DMS53 treated with DMSO at 0.1 percent for 48 hours (cell line): ENCODE measurements at regions not wholly inside any gene's neighbourhood (a gene's known extent, or its start where the extent isn't known, plus 50 kb on each side); places are given as distances from the start of the nearest gene placed in this dataset.
A peak's percentile ranks its signal among the peaks of the same experiment; 100 is the strongest.
"Not testable (repeated sequence)": the region's sequence is repeated elsewhere in the genome, so short reads cannot be mapped to it uniquely, and the experiment has no call there.

ENCODE experiments used
- DNase-seq: peaks from one replicate; lab custom pipeline; 2025; ENCODE audit not compliant: unreplicated experiment; lab: John Stamatoyannopoulos, UW

DNA sequence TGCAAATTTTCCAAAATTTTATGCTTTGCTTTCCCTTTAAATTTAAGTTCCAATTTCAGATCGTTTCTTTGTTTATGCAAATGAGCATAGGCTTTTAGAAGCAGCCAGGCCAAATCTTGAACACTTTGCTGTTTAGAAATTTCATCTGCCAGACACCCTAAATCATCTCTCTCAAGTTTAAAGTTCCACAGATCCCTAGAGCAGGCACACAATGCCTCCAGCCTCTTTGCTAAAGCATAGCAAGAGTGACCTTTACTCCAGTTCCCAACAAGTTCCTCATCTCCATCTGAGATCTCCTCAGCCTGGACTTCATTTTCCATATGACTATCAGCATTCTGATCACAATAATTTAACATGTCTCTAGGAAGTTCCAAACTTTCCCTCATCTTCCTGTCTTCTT, 254.5 kb downstream of the DLL1 start:
- DNase-seq = not testable (repeated sequence)

DNA sequence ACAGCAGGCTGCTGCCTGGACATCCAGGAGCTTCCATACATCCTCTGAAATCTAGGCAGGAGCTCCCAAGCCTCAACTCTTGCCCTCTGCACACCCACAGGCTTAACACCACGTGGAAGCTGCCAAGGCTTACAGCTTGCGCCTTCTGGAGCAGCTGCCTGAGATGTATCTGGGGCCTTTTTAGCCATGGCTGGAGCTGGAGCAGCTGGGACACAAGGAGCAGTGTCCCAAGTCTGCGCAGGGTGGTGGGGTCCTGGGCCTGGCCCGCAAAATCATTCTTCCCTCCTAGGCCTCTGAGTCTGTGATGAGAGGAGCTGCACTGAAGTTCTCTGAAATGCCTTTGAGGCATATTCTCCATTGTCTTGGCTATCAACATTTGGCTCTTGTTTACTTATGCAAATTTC, 255.0 kb downstream of the DLL1 start:
- DNase-seq = no peak

DNA sequence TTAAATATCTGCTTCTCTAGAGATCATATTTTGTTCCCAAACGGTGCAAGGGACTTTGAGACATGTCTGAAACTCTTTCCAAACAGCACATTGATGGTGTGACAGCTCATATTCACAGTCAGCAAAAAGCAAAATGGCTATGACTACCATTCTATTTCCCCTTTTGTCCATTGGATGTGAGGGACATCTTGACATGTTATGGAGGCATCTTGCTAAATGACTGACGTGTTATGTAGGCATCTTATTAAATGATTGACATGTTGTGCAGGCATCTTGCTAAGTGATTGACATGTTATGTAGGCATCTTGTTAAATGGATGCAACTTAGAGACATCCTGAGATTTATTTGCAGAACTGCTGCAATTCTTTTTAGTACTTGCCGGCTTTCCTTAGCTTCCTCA, 255.8 kb downstream of the DLL1 start:
- no peak for DNase-seq

DNA sequence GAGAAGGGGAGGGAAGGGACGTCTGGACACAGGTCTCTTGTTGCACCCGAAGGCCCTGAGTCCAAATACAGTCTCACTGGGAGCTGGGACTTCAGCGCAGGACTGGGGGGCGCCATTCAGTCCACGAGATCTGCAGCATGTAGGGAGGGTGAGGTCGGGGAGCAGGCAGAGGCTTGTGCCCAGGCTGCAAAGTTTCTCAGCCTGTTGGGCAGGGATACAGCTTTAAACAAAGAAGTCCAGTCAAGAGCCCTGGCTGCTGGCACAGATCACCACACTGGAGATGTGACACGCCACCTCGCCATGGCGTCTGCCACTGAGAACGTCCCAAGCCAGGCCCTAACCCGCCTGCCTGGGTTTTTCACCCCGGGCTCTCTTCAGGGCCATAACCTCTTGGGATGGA, 256.6 kb downstream of the DLL1 start:
- DNase-seq = no peak

DNA sequence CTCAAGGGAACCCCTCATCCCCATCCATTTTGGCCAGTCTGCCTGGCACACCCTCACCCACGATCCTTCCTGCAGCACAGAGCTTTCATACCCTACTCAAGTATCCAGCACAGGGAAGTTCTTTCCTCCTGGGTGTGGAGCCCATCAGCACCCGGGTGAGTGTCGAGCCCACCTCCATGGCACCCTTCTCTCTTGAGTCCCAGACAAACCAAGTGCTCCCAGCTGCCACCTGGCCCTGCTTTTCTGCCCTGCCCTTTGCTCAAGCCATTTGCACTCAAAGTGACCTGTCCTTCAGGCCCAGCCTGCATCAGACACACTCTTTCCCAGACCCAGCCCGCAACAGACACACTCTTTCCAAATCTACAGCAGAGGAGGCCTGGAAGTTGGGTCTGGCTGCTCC, 257.2 kb downstream of the DLL1 start:
- no peak for DNase-seq

DNA sequence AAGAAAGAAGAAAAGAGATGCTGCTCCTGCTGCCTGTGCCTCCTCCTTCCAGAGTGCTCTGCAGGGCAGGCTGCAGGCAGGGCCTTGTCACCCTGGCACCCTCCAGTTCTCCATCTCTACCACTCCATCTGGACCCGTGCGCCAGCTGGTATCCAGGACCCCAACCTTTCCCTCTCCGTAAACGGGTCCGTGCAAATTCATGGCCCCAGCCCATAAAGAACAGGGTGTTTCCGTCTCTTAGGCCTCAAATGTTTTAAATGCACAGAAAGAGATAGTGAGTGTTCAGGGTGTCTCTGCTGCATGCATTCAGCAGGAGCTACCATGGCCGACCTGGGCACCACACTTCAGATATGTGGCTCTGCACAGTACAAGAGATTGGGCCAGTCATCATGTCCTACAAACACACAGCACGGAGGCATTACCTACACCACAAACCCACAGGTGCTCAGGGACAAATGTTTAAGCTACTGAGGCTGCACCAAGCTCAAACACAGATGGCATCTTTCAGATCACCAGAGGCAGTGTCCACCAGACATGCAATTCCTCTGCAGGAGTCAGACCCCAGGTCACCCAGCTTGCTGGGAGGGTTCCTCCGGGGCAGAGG, 258.1 kb downstream of the DLL1 start:
- no peak for DNase-seq

DNA sequence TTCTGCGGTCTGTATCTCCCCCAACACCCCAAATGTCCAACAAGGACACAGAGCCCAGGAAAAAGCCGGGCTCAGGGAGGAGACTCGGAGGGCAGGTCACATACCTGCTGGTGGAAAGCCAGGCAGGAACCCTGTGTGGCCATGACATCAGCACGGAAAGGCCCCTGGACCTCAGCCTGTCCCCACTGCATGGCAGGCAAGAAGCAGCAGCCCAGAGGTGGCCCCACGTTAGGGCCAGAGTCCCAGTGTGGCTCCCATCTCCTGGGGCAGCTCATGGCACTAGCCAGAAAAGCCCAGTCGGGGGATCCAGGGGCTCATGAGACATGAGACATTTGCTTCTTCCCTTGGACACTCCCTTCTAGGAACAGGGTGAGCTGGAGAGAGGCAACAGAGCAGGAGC, 258.7 kb downstream of the DLL1 start:
- DNase-seq = no peak

DNA sequence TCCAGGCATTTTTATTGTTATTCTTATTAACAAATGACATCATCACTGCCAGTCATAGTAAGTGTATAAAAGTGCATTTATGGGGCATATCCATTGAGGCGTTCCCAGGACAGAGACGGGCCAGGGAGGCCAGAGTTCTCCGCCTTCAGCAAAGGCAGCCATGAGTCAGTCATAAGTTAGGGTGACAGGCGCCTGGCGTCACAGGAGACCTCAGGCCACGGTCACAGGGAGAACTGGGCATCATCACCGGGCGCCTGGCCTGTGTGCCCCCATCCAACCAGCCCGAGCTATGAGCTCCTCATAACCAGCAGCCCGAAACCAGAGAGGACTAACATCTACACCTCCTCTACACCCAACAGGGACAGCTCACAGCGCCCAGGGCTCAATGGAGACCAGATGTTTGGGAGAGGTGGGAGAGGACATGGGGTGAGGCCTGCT, 259.2 kb downstream of the DLL1 start:
- no peak for DNase-seq

DNA sequence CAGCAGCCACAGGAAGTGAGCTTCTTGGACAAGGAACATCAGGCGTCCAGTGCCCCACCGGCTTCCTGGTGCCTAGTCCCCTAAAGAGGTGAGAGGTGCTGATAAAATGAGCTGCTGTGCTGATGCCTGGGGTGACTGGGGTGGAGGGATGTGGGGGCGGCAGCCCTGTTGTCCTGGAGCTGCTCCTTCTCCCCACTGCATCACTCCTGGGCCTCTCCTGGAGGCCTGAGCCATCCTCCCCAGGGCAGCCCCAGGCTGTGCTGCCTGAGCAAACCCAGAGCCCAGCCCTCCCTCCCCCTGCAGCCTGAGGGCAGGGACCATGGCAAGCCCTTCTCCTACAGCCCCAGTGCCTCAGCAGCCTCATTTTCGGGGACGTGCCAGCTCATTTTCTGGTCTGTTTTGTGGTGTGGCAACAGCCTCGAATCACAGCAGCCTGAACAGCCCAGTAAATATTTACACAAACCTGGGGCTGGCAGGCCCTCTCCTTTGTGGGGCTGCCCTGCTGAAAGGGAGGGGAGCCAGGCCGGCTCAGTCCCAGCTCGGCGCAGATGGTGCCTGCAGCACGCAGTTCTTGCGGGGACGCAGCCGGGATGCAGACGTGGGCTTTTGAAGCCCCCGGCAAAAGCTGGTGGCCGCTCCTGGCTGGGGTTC, 259.9 kb downstream of the DLL1 start:
- peak; percentile 53 for DNase-seq

DNA sequence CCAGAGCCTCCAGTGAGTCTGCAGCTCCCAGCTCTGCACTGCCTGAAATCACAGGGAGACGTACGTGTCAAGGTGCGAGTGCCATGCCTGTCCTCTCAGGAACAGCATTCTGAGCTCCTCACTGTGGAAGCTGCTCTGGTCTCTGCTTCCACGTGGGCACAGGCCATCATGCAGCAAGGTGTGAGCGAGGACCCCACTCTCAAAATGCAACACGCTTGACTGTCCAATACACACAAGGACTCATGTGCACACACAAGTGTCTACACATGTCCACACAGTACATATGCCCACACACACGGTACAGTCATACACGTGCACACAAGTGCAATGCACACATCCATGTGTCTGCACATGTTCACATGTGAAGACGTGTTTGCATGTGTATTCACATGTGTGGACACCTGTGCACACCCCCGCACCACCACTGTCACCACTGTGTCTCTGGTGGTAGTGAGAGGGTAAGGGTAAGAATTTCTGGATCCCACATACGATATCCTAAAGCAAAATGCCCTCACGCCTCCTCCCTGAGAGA, 260.5 kb downstream of the DLL1 start:
- DNase-seq = no peak

DNA sequence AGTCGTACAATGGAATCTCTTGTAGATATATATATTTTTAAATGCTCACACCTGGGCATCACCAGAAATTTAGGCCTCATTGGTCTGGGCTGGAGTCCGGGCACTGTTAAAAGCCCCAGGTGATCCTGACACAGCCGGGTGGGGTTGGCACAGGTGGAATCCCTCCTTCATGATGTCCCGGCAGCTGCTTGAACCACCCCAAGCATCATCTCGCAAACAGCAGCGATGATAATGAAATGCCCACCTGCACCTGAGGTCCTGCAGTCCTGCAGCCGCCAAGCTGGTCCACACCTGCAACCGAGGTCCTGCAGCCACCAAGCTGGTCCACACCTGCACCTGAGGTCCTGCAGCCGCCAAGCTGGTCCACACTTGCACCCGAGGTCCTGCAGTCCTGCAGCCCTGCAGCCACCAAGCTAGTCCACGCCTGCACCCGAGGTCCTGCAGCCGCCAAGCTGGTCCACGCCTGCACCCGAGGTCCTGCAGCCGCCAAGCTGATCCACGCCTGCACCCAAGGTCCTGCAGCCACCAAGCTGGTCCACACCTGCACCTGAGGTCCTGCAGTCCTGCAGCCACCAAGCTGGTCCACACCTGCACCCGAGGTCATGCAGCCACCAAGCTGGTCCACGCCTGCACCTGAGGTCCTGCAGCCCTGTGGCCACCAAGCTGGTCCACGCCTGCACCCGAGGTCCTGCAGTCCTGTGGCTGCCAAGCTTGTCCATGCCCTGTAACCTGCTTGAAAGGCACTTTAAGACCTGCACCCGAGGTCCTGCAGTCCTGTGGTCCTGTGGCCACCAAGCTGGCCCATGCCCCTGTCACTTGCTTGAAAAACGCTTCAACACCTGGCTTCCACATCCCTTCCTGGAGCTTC, 261.2 kb downstream of the DLL1 start:
- no peak for DNase-seq

DNA sequence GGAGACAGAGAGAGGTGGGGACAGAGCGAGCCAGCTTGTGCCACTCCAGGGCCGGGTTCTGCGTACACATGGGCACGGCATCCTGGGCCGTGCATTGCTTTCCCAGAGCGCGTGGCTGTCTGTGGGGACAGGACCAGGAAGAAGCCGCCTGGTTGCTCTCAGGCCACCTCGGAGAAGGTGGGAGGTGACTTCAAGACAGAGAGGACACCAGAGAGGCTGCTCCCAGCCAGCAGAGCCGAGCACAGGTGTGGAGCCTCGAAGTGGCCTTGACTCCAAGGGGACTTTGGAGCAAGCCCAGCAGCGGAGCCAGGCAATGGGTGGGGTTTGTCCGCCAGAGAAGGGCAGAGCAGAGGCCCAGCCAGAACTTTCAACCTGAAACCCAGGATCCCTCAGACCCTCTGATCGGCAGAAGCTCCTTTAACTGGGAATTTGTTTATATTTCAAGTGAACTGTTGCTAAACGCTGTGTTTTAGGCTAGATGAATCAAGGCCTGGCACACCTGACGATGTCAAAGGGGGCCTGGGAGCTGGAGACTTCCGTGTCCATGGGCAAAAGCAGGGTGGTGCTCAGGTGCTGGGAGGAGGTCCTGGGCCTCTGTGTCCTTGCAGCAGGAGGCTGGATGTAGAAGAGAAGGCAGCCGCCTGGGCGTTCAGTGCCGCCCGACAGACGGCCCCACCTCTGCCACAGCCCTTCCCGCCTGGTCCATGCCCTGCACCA, 262.1 kb downstream of the DLL1 start:
- no peak for DNase-seq

DNA sequence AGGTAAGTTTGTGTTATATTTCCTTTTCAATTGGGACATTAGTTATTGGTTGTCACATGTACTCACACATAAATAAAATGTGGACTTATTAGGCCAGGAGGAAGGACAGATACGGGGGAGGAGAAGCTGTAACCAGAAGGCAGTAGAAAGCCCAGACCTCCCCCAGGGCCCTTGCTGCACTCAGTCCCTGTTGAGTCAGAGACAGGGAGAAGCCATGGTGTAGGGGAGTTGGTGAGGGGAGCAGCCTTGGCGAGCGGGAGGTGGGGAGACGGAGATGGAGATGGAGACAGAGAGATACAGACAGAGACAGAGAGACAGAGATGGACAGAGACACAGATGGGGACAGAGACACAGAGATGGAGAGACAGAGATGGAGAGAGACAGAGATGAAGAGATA, 263.2 kb downstream of the DLL1 start:
- no peak for DNase-seq

DNA sequence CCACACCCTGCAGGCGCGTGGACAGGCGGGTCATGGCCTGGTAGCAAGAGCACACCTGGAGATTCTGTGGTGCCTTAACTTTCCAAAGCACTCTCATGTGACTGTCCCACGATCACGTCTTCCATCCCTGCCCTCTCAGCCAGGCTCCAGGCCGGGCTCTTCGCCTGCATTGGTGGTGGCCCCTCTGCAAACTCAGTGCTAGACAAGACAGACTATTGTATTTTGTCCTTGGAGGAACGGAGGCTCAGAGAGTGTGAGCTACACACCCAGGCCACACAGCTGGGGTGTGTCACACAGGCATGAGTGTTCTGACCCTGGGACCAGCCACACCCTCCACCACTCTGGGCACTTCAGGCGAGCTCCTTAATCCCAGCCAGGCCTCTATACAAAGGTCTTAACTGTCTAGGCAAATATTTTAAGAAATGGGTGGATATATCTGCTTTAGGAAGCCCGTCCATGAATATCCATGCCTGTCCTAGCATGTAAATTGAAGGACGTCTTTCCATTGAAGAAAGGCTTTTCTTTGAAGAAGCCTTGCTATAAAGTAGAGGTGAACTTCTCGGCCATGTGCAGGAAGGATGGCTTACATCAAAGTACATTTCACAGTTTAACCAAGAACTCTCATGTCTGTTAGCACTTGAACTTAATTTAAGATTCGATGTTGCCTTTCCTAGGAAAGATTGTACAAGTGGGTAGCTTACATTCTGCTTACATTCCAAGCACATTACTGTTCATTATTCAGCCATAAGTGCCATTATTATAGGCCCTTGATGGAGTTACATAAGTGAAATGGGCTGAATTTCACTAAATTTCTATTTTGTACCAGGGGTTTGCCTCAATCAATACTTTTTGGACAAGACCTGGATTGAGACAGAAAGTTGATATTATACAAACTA, 263.9 kb downstream of the DLL1 start:
- DNase-seq = no peak

DNA sequence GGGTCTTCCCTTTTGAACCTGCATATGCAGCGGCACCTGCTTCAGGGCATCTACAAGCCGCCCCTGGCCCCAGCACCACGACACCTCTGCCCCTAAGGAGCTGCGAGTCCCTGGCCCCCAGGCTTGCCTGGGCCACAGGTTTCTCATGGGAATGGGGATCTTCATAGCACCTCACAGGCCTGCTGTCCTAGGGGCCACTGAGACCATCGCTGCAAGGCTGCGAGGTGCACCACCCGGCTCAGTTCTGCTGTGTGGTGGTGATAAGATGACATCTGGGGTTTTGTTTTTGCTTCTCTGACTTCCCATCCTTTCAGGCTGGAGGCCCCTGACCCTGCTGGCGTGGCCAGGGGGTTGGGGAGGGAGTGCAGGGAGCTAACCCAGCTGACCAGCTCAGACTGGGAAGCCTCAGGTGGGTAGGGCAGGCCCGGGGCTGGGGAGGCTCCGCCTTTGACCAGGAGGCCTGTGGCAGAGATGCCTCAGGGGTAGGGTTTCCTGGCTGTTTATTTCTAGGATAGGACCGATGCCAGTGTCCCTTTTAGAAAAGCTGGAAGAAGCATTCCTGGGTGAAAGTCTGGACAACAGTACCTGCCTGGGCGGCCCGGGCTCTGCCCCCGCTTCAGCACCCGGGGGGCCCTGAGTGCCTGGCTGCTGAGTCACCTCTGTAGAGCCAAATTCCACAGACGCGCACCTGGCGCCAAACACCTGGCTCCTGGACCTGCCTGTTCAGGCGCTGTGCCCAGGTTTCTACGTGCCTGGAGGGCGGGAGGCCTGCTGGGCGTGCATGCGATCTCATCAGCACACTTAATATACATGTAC, 264.7 kb downstream of the DLL1 start:
- DNase-seq = peak; percentile 79

DNA sequence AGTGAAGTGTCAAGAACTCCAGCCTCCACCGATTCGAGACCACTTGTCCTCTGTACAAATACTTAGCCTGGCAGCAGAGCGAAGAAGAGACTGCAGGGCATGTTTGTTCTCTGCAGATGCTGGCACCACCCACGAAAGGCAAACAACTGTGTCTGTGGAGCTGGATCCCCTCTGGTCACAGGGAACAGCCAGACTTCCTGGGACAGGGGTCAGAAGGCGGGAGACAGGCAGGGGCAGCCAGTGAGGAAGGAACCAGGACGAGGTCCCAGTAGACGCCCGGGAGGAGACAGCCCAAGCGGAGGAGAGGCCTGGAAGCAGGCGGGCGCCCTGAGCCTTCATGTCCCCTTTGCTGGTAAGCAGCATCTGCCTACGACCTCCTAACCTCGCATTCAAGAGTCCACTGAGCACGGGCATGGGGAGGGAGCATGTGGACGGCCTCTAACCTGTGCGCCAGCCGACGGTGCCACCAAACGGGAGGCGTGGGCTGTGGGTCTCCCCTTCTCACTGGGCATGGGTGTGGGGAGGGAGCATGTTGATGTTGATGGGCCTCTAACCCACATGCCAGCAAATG, 265.5 kb downstream of the DLL1 start:
- peak; percentile 94 for DNase-seq

DNA sequence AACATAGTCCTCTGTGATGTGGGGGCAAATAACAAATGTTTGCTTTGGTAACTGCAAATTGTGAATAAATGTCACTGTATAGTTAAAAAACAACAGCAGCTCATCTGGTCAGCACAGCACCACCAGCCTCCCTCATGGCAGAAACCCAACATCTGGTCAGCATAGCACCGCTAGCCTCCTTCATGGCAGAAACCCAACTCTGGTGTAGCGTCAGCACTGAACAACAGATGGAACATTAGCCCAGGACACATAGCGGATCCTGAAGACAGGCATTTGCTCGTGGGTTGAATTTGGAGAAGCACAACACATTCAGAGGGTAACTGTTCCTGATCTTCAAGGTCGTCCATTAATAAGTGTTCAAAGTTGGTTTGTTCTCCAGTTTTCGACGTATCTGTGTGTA, 265.9 kb downstream of the DLL1 start:
- DNase-seq = no peak

DNA sequence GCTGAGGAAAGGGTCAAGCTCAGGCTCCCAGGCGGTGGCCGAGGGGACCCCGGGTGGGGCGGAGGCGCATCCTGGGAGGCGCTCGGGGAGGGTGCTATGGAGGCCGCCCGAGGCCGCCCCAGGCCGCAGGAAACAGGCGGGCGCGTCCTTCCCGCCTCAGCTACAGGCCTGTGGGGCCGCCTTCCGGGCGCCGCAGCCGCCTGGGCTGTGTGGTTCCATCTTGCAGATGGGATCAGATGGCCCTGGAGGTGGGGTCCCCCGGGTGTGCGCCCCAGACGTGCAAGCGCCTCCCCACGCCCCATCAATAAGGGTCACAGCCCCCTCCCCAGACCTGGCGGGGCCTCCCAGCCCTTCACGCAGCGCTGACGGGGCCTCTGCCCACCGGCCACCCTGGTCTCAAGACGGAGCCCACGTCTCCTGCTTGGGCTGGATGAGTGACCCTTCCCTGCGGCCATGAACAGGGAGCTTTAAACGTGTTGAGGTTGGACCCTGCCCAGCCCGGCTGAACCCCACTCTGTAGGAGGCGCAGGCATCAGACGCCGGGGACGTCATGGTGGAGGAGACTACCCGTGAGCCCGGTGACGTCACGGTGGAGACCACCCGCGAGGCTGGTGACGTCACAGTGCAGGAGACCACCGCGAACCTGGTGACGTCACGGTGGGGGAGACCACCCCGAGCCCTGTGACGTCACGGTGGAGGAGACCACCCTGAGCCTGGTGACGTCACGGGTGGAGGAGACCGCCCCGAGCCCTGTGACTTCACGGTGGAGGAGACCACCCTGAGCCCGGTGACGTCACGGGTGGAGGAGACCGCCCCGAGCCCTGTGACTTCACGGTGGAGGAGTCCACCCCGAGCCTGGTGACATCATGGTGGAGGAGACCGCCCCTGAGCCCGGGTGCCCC, 267.0 kb downstream of the DLL1 start:
- DNase-seq = no peak
